Neural progenitor cell (in vitro differentiated cells): ENCODE measurements at regions not wholly inside any gene's neighbourhood (a gene's known extent, or its start where the extent isn't known, plus 50 kb on each side); places are given as distances from the start of the nearest gene placed in this dataset.

Source experiments
- EZH2 ChIP-seq: fragments of 200-600 bp; sonication (generic); IDR thresholded peaks from 2 replicates; pipeline ENCODE4 v1.6.1; 2017; ENCODE audit warnings: antibody characterized with exemption, mild to moderate bottlenecking, moderate library complexity
- TF ChIP-seq, protein P1 (sequence below): fragments of 200-600 bp; sonication (generic); IDR thresholded peaks from 2 replicates; pipeline ENCODE4 v1.5.1; 2017; ENCODE audit warnings: antibody characterized with exemption, mild to moderate bottlenecking

DNA sequence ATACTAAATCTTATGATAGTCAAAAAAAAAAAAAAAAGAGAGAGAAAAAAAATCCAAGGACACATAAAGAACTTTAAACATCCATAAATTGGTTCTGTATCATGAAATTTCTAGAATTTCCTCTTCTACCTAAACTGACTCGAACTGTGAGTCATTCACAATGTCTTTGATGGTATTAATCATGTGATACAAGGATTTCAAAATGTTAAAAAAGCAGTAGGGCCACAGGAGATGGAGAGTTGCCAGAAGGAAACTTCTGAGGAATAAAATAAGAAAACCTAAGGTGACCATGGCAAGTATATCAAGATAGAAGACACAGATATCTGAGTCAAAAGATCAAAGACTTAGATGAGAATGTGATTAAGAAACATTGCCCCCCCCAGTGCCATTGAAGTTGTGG lies 1320.9 kb upstream of the FLRT2 start:
- TF ChIP-seq, protein P1, sequence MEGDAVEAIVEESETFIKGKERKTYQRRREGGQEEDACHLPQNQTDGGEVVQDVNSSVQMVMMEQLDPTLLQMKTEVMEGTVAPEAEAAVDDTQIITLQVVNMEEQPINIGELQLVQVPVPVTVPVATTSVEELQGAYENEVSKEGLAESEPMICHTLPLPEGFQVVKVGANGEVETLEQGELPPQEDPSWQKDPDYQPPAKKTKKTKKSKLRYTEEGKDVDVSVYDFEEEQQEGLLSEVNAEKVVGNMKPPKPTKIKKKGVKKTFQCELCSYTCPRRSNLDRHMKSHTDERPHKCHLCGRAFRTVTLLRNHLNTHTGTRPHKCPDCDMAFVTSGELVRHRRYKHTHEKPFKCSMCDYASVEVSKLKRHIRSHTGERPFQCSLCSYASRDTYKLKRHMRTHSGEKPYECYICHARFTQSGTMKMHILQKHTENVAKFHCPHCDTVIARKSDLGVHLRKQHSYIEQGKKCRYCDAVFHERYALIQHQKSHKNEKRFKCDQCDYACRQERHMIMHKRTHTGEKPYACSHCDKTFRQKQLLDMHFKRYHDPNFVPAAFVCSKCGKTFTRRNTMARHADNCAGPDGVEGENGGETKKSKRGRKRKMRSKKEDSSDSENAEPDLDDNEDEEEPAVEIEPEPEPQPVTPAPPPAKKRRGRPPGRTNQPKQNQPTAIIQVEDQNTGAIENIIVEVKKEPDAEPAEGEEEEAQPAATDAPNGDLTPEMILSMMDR, result no peak
- TF ChIP-seq EZH2, result no peak
